Prostate gland (tissue), 2 donors: ENCODE measurements at regions not wholly inside any gene's neighbourhood (a gene's known extent, or its start where the extent isn't known, plus 50 kb on each side); places are given as distances from the start of the nearest gene placed in this dataset.

Experiments
- DNase-seq: peaks from one replicate; pipeline ENCODE4 v3.0.0-alpha.2; 2019; ENCODE audit warnings: low spot score
- H3K27ac ChIP-seq, 2 donors: fragments of 200-600 bp; sonication (generic); 2 replicates each; pipeline ENCODE4 v1.5.1; 2017 to 2019
- H3K27me3 ChIP-seq: fragments of 200-600 bp; sonication (generic); replicated peaks from 2 replicates; pipeline ENCODE4 v1.5.1; 2019; ENCODE audit not compliant: insufficient read depth
- H3K36me3 ChIP-seq, 2 donors: fragments of 200-600 bp; sonication (generic); 1 replicate in 1 of 2; 2 replicates in 1 of 2; pipeline versions ENCODE4 v1.5.1 to v1.8.1; 2017 to 2019
- H3K4me1 ChIP-seq: fragments of 200-600 bp; sonication (generic); replicated peaks from 2 replicates; pipeline ENCODE4 v1.5.1; 2019
- H3K4me3 ChIP-seq, 2 donors: fragments of 200-600 bp; sonication (generic); 2 replicates each; pipeline ENCODE4 v1.5.1; 2017 to 2019
- H3K9me3 ChIP-seq: fragments of 200-600 bp; sonication (generic); 2 replicates; pipeline ENCODE4 v1.5.1; 2017
- CTCF ChIP-seq, 4 experiments: fragments of 200-600 bp in 2 of 4; fragments of 450-650 bp in 2 of 4; sonication (generic) in 2 of 4; IDR thresholded peaks; 1 replicate in 3 of 4; 2 replicates in 1 of 4; pipeline ENCODE4 v1.5.1; 2016 to 2019; ENCODE audit warnings: antibody characterized with exemption in 4 of 4, mild to moderate bottlenecking in 2 of 4, moderate library complexity in 2 of 4
- POLR2A ChIP-seq: fragments of 450-650 bp; IDR thresholded peaks from one replicate; pipeline ENCODE4 v1.6.1; 2016; ENCODE audit warnings: antibody characterized with exemption, mild to moderate bottlenecking
- POLR2AphosphoS5 ChIP-seq: sonication (generic); formaldehyde crosslinking; IDR thresholded peaks from one replicate; pipeline ENCODE4 v1.6.1; 2017; ENCODE audit warnings: antibody characterized with exemption
- WGBS: methylation state at CpG from one replicate; pipeline ENCODE4 v1.1.5; 2018; 5-methylcytosine and 5-hydroxymethylcytosine counted together
- intact Hi-C: fragments of 100-400 bp; cut with DNase I; formaldehyde crosslinking; loops from one replicate; pipeline ENCODE4 v1.14.2; 2022

GRCh38 chr10:121195524-121195910 is 344.4 kb downstream of the WDR11 start:
- Histone ChIP-seq H3K27ac (no peak overlapping the region), H3K9me3 (no peaks in the 10 kb centered on the region), H3K36me3 (no peaks in the 10 kb centered on the region), H3K27me3 (no peaks in the 10 kb centered on the region), H3K4me3 (no peak overlapping the region), H3K4me1 (no peaks in the 10 kb centered on the region)
- intact Hi-C loops = no loop called here
- DNase-seq = no peak
- TF ChIP-seq POLR2AphosphoS5 (no peak), CTCF (IDR thresholded peaks at IDR 0.05) (no peak), POLR2A (no peak)
- 34% methylated on average over 8 of the region's 8 CpGs for WGBS

- Histone ChIP-seq H3K27me3 (no peaks in the 10 kb centered on the region), H3K27ac (no peak overlapping the region), H3K9me3 (no peaks in the 10 kb centered on the region), H3K4me1 (no peaks in the 10 kb centered on the region), H3K36me3 (no peaks in the 10 kb centered on the region), H3K4me3 (no peak overlapping the region)
- intact Hi-C loops = no loop called here
- TF ChIP-seq POLR2A (no peak), POLR2AphosphoS5 (no peak), CTCF (IDR thresholded peaks at IDR 0.05) (no peak)
- DNase-seq = no peak
Measured at GRCh38 chr10:121199081-121199480, 347.9 kb downstream of the WDR11 start.

- TF ChIP-seq POLR2AphosphoS5 = no peak
- no peak for TF ChIP-seq POLR2A
- TF ChIP-seq CTCF (IDR thresholded peaks at IDR 0.05) = no peak
- intact Hi-C loops = no loop called here
- no peak for DNase-seq
- WGBS = 81% methylated on average over 2 of the region's 2 CpGs
- Histone ChIP-seq H3K4me1 (no peaks in the 10 kb centered on the region), H3K27me3 (no peaks in the 10 kb centered on the region), H3K4me3 (no peak overlapping the region), H3K27ac (no peak overlapping the region), H3K9me3 (no peaks in the 10 kb centered on the region), H3K36me3 (no peaks in the 10 kb centered on the region)
Measured at GRCh38 chr10:121205625-121206024, 354.5 kb downstream of the WDR11 start.

- no peaks in the 10 kb centered on the region for H3K4me1 ChIP-seq
- no peak overlapping the region for H3K4me3 ChIP-seq
- TF ChIP-seq POLR2A (no peak), CTCF (IDR thresholded peaks at IDR 0.05) (no peak), POLR2AphosphoS5 (no peak)
- DNase-seq = no peak
- H3K27ac ChIP-seq = no peak overlapping the region
- intact Hi-C loops = no loop called here
- no peaks in the 10 kb centered on the region for H3K36me3 ChIP-seq
- 80% methylated on average over 2 of the region's 2 CpGs for WGBS
- no peaks in the 10 kb centered on the region for H3K9me3 ChIP-seq
- no peaks in the 10 kb centered on the region for H3K27me3 ChIP-seq
Measured at GRCh38 chr10:121211446-121211845, 360.3 kb downstream of the WDR11 start.

GRCh38 chr10:121213437-121213836 is 362.3 kb downstream of the WDR11 start:
- no peak overlapping the region for H3K4me3 ChIP-seq
- no peaks in the 10 kb centered on the region for H3K27me3 ChIP-seq
- no peak for DNase-seq
- no peak overlapping the region for H3K27ac ChIP-seq
- H3K9me3 ChIP-seq = no peaks in the 10 kb centered on the region
- 98% methylated on average over 4 of the region's 4 CpGs for WGBS
- H3K36me3 ChIP-seq = no peaks in the 10 kb centered on the region
- TF ChIP-seq POLR2AphosphoS5 = no peak
- TF ChIP-seq POLR2A = no peak
- TF ChIP-seq CTCF (IDR thresholded peaks at IDR 0.05) = no peak
- intact Hi-C loops = no loop called here
- H3K4me1 ChIP-seq = no peaks in the 10 kb centered on the region
